ENCODE measurements at regions not wholly inside any gene's neighbourhood (a gene's known extent, or its start where the extent isn't known, plus 50 kb on each side); places are given as distances from the start of the nearest gene placed in this dataset.

GRCh38 chr2:59288771-59289170 lies 1047.6 kb upstream of the FANCL start:
- Histone ChIP-seq H3K4me2 (ENCODE audit: control insufficient read depth, insufficient read depth) (no peak overlapping the region), H3K4me1 (ENCODE audit: control insufficient read depth, insufficient read depth, low read length) (no peaks in the 10 kb centered on the region), H3K9ac (ENCODE audit: control insufficient read depth, insufficient read depth, low read length) (no peak overlapping the region), H4K20me1 (ENCODE audit: control insufficient read depth, insufficient read depth) (no peaks in the 10 kb centered on the region), H3K79me2 (ENCODE audit: control insufficient read depth, insufficient read depth, low read length) (no peaks in the 10 kb centered on the region), H3K27ac (ENCODE audit: control insufficient read depth, insufficient read depth) (no peak overlapping the region), H3K27me3 (replicated peaks in 1 of 2; ENCODE audit: control insufficient read depth in 2 of 2, insufficient read depth in 2 of 2, low read length in 1 of 2) (no peaks in the 10 kb centered on the region), H3K4me3 (no peak overlapping the region), H3K36me3 (ENCODE audit: control insufficient read depth in 2 of 2, insufficient read depth in 2 of 2, low read length in 1 of 2) (no peaks in the 10 kb centered on the region), H2AFZ (ENCODE audit: control insufficient read depth, low read depth, low read length) (no peak overlapping the region), H3K9me3 (replicated peaks; ENCODE audit: control insufficient read depth, insufficient read depth, low read length) (no peaks in the 10 kb centered on the region)
- in situ Hi-C loops (cut with MboI) (no loop called here), intact Hi-C loops (cut with micrococcal nuclease; ENCODE audit: unreplicated experiment) (no loop called here)
- DNase-seq (ENCODE audit: low read depth, low spot score) (no peak), FAIRE-seq (no peak), ATAC-seq (no peak)
- BruUV-seq (replicated peaks), result no TSS peak
- 0% methylated on average over 2 of the region's 2 CpGs for WGBS (ENCODE audit: insufficient coverage, insufficient replicate concordance, low lambda C conversion rate, missing lambda C conversion rate)
- TF ChIP-seq, protein P1, sequence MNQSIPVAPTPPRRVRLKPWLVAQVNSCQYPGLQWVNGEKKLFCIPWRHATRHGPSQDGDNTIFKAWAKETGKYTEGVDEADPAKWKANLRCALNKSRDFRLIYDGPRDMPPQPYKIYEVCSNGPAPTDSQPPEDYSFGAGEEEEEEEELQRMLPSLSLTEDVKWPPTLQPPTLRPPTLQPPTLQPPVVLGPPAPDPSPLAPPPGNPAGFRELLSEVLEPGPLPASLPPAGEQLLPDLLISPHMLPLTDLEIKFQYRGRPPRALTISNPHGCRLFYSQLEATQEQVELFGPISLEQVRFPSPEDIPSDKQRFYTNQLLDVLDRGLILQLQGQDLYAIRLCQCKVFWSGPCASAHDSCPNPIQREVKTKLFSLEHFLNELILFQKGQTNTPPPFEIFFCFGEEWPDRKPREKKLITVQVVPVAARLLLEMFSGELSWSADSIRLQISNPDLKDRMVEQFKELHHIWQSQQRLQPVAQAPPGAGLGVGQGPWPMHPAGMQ (IDR thresholded peaks at IDR 0.05; ENCODE audit: borderline replicate concordance), result no peak
- TF ChIP-seq RELB (IDR thresholded peaks at IDR 0.05; ENCODE audit: low read depth) (no peak), TAF1 (IDR thresholded peaks at IDR 0.05; ENCODE audit: borderline replicate concordance, low read depth, low read length) (no peak), SMAD1 (IDR thresholded peaks at IDR 0.05; ENCODE audit: low read depth, partially characterized antibody) (no peak), NR2C2 (IDR thresholded peaks at IDR 0.05; ENCODE audit: borderline replicate concordance, control insufficient read depth, insufficient read length, low read depth) (no peak), GABPA (IDR thresholded peaks at IDR 0.05; ENCODE audit: low read depth) (no peak), ETV6 (conservative IDR thresholded peaks at IDR 0.05 in 1 of 2, IDR thresholded peaks at IDR 0.05 in 1 of 2; ENCODE audit: borderline replicate concordance in 1 of 2, low read depth in 1 of 2) (no peak), NR2C1 (IDR thresholded peaks at IDR 0.05) (no peak), NFXL1 (IDR thresholded peaks at IDR 0.05; ENCODE audit: borderline replicate concordance) (no peak), ELK1 (IDR thresholded peaks at IDR 0.05; ENCODE audit: low read depth, low read length) (no peak)
- TF ChIP-seq, protein P2, sequence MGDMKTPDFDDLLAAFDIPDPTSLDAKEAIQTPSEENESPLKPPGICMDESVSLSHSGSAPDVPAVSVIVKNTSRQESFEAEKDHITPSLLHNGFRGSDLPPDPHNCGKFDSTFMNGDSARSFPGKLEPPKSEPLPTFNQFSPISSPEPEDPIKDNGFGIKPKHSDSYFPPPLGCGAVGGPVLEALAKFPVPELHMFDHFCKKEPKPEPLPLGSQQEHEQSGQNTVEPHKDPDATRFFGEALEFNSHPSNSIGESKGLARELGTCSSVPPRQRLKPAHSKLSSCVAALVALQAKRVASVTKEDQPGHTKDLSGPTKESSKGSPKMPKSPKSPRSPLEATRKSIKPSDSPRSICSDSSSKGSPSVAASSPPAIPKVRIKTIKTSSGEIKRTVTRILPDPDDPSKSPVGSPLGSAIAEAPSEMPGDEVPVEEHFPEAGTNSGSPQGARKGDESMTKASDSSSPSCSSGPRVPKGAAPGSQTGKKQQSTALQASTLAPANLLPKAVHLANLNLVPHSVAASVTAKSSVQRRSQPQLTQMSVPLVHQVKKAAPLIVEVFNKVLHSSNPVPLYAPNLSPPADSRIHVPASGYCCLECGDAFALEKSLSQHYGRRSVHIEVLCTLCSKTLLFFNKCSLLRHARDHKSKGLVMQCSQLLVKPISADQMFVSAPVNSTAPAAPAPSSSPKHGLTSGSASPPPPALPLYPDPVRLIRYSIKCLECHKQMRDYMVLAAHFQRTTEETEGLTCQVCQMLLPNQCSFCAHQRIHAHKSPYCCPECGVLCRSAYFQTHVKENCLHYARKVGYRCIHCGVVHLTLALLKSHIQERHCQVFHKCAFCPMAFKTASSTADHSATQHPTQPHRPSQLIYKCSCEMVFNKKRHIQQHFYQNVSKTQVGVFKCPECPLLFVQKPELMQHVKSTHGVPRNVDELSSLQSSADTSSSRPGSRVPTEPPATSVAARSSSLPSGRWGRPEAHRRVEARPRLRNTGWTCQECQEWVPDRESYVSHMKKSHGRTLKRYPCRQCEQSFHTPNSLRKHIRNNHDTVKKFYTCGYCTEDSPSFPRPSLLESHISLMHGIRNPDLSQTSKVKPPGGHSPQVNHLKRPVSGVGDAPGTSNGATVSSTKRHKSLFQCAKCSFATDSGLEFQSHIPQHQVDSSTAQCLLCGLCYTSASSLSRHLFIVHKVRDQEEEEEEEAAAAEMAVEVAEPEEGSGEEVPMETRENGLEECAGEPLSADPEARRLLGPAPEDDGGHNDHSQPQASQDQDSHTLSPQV (IDR thresholded peaks at IDR 0.05), result no peak
- ChIA-PET RAD21 (ENCODE audit: unreplicated experiment) (no interaction called here), POLR2A (no interaction called here), CTCF (no interaction called here), SMC1A (ENCODE audit: uncharacterized antibody, unreplicated experiment) (no interaction called here)

Data from GM12878 (cell line).